PC-3 (cell line): ENCODE measurements at regions not wholly inside any gene's neighbourhood (a gene's known extent, or its start where the extent isn't known, plus 50 kb on each side); places are given as distances from the start of the nearest gene placed in this dataset.

ENCODE experiments used
- EZH2 ChIP-seq: fragments of 300-600 bp; sonication (generic); IDR thresholded peaks from one replicate; pipeline ENCODE4 v1.6.1; 2017; ENCODE audit warnings: antibody characterized with exemption, mild to moderate bottlenecking, low read length; ENCODE audit not compliant: unreplicated experiment
- EZH2phosphoT487 ChIP-seq: fragments of 300-600 bp; sonication (generic); IDR thresholded peaks from 2 replicates; pipeline ENCODE4 v1.6.1; 2018; ENCODE audit warnings: mild to moderate bottlenecking, antibody characterized with exemption, low read length, borderline replicate concordance
- TF ChIP-seq, protein P1 (sequence below): fragments of 300-600 bp; sonication (generic); conservative IDR thresholded peaks from 2 replicates; pipeline ENCODE4 v1.5.1; 2017; ENCODE audit warnings: antibody characterized with exemption, low read depth, mild to moderate bottlenecking, low read length

DNA sequence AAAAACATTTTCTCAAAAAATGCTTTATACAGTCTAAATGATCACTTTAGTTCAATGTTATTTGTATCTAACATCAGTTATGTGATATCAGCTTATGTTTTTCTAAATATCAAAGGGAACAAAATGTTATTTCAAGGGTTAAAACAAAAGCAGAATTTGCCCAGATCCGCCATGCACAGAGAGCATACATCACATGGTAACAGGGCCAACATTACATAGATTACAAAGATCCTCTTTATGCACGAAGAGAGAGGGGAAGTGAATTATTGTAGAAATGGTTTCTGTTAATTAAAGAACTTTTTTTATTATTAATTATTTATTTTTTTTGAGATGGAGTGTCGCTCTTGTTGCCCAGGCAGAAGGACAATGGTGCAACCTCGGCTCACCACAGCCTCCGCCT lies 100.8 kb upstream of the MME start:
- TF ChIP-seq EZH2phosphoT487 (no peak), EZH2 (no peak)
- TF ChIP-seq, protein P1, sequence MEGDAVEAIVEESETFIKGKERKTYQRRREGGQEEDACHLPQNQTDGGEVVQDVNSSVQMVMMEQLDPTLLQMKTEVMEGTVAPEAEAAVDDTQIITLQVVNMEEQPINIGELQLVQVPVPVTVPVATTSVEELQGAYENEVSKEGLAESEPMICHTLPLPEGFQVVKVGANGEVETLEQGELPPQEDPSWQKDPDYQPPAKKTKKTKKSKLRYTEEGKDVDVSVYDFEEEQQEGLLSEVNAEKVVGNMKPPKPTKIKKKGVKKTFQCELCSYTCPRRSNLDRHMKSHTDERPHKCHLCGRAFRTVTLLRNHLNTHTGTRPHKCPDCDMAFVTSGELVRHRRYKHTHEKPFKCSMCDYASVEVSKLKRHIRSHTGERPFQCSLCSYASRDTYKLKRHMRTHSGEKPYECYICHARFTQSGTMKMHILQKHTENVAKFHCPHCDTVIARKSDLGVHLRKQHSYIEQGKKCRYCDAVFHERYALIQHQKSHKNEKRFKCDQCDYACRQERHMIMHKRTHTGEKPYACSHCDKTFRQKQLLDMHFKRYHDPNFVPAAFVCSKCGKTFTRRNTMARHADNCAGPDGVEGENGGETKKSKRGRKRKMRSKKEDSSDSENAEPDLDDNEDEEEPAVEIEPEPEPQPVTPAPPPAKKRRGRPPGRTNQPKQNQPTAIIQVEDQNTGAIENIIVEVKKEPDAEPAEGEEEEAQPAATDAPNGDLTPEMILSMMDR: no peak
